CD4-positive, alpha-beta T cell treated with Interleukin-17A for 1 hour (primary cell): ENCODE measurements at regions not wholly inside any gene's neighbourhood (a gene's known extent, or its start where the extent isn't known, plus 50 kb on each side); places are given as distances from the start of the nearest gene placed in this dataset.

ENCODE experiments used
- DNase-seq: peaks from one replicate; pipeline ENCODE4 v3.0.0-alpha.2; 2020

- DNase-seq, result no peak
Measured at GRCh38 chr2:11050565-11050964, 104.7 kb upstream of the SLC66A3 start.

- DNase-seq, result no peak
Measured at GRCh38 chr2:11051280-11051679, 104.0 kb upstream of the SLC66A3 start.

- no peak for DNase-seq
Measured at GRCh38 chr2:11053546-11053945, 101.7 kb upstream of the SLC66A3 start.

- DNase-seq, result no peak
Measured at GRCh38 chr2:11054783-11055678, 100.2 kb upstream of the SLC66A3 start.

- DNase-seq, result no peak
Measured at GRCh38 chr2:11055679-11056215, 99.5 kb upstream of the SLC66A3 start.

- no peak for DNase-seq
Measured at GRCh38 chr2:11056614-11057013, 98.7 kb upstream of the SLC66A3 start.

GRCh38 chr2:11057031-11057430 is 98.2 kb upstream of the SLC66A3 start:
- DNase-seq, result no peak

GRCh38 chr2:11058129-11058528 is 97.1 kb upstream of the SLC66A3 start:
- DNase-seq, result no peak

GRCh38 chr2:11060376-11061169 is 94.7 kb upstream of the SLC66A3 start:
- DNase-seq, result no peak

- no peak for DNase-seq
Measured at GRCh38 chr2:11065833-11066485, 89.3 kb upstream of the SLC66A3 start.

GRCh38 chr2:11067221-11068078 is 87.8 kb upstream of the SLC66A3 start:
- DNase-seq, result no peak

GRCh38 chr2:11068079-11068741 is 87.1 kb upstream of the SLC66A3 start:
- DNase-seq, result no peak

- no peak for DNase-seq
Measured at GRCh38 chr2:11068856-11069526, 86.3 kb upstream of the SLC66A3 start.

GRCh38 chr2:11069566-11070185 is 85.6 kb upstream of the SLC66A3 start:
- DNase-seq, result no peak

- no peak for DNase-seq
Measured at GRCh38 chr2:11071211-11071610, 84.1 kb upstream of the SLC66A3 start.

GRCh38 chr2:11071939-11072338 is 83.3 kb upstream of the SLC66A3 start:
- DNase-seq, result no peak

- DNase-seq, result no peak
Measured at GRCh38 chr2:11072550-11072949, 82.7 kb upstream of the SLC66A3 start.

- peak; percentile 7 for DNase-seq
Measured at GRCh38 chr2:11073251-11073650, 82.0 kb upstream of the SLC66A3 start.

- DNase-seq, result no peak
Measured at GRCh38 chr2:11073776-11074175, 81.5 kb upstream of the SLC66A3 start.

- DNase-seq, result no peak
Measured at GRCh38 chr2:11074246-11074820, 80.9 kb upstream of the SLC66A3 start.
